HG03095 (cell line): ENCODE measurements at regions not wholly inside any gene's neighbourhood (a gene's known extent, or its start where the extent isn't known, plus 50 kb on each side); places are given as distances from the start of the nearest gene placed in this dataset.

Experiments
- ATAC-seq: cut with Tn5 transposase; IDR thresholded peaks from one replicate; pipeline ENCODE4 v1.9.1; 2021; ENCODE audit warnings: moderate library complexity; ENCODE audit not compliant: unreplicated experiment

- ATAC-seq = no peak
These were observed 344.1 kb downstream of the PCDH10 start for GRCh38 chr4:133493241-133493640.

DNA sequence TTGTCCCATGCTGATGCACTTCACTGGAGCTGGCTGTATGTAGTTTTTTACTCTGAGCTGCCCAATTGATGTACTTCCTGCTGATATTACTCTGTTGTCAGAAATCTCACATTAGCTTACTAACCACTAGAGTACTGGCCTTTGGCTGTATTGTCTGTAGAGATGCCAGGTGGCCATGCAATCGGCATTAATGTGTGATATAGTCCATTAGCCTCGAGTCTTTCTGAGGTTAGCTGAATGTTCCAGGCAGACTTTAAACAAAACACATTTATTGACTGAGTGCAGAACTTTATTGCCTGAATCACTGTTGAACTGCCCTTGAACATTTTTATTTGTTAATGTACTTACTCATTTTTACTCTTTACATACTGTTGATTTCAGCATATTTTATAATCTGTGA lies 335.2 kb downstream of the PCDH10 start:
- no peak for ATAC-seq

GRCh38 chr4:133483600-133484246 lies 334.6 kb downstream of the PCDH10 start:
- ATAC-seq = no peak

DNA sequence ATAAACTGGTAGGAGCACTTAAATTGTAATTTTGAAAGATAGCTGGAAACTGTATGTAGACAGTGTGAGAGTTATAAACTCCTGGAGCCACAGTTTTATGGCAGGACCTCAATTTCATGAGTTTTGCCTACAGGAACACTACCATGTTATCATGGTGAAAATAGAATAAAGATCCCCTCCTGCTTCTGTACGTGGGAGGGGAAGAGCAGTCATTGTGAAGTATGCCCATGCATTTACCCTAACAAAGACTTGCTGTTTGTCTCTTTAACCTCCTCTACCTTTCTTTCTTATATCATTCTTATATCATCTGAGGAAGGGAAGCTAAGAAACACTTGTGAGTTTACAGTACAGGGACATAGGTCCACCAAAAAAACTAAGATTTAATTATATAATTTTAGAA lies 327.0 kb downstream of the PCDH10 start:
- ATAC-seq = no peak

- no peak for ATAC-seq
These were observed 325.4 kb downstream of the PCDH10 start for GRCh38 chr4:133474501-133474900.

GRCh38 chr4:133472244-133472643 lies 323.1 kb downstream of the PCDH10 start:
- ATAC-seq = no peak

DNA sequence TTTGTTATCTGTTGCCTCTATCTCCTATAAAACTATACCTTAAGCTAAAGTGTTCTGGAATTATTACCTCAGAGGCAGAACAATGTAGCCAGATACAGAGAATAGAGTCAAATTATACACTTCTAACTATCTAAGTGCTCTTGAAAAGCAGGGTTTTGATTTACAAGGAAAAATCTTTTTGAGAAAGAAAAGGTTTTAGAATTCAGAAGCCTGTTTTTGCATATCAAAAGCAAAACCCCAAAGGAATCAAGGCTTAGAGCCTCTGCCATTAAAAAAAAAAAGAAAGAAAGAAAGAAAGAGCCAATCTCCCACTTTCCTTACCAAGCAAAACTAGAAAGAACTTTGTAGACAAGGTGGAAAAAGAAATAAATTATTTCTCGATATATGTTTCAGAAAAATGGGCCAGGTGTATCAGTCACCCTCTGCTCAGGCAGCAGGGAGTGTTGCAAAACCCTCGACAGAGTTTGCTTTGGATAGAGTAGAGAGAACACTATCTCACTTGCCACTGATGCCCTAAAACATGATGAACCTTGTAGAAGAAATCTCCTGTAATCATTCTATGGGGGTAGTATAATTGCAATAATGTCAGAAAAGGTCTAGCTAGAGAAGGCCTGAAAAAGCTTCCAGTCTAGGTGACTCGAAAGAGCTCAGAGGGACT lies 318.3 kb downstream of the PCDH10 start:
- ATAC-seq = no peak

GRCh38 chr4:133465022-133465421 lies 315.9 kb downstream of the PCDH10 start:
- ATAC-seq = no peak

- no peak for ATAC-seq
These were observed 315.2 kb downstream of the PCDH10 start for GRCh38 chr4:133464311-133464710.

DNA sequence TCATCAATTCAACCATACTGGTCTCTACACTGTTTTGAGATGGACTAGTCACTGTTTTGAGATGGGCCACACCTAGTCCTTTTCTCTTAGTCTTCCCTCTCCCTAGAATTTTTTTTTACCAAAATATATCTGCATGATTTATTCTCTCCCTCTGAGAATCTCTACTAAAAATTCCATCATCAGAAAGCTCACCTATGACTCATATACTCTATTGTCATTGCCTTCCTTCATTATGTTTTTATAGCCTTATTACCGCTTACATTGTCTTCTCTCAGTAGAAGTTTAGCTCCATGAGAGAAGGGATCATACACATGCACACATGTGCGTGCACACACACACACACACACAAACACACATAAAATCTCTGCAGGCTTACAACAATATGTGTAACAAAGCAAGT lies 303.6 kb downstream of the PCDH10 start:
- ATAC-seq = no peak

DNA sequence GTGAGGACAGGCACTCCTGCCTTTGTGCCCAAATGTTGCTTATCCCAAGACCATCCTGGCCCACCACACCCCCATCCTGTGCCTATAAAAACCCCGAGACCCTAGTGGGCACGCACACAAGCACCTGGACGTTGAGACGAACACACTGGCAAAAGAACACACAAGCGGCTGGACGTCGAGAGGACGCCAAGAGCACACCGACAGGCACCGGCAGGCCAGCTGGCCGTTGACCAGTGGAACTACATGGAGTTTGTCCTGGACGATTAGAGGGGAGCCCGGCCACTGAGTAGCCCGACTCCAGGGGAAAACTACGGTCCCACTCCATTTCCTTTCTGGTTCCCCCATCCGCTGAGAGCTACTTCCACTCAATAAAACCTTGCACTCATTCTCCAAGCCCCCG lies 301.7 kb downstream of the PCDH10 start:
- ATAC-seq = no peak

DNA sequence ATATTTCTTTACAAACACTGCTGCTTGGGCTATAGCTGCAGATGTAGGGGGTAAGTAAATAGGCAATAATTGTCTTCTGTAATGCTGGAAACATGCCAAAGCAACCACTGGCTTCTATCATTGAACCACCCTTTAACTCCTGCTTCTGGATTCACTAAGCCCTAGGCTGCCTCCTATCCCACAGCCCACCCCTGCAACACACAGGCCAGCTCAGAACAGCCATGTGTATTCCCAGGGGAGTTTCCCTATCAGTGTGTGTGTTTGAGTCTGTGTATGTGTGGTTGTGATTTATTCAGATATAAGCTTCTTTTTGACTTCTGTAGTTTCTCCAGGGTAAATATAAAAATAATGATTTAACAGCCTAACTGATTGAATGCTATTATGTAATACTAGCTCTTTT lies 291.3 kb downstream of the PCDH10 start:
- ATAC-seq = no peak

DNA sequence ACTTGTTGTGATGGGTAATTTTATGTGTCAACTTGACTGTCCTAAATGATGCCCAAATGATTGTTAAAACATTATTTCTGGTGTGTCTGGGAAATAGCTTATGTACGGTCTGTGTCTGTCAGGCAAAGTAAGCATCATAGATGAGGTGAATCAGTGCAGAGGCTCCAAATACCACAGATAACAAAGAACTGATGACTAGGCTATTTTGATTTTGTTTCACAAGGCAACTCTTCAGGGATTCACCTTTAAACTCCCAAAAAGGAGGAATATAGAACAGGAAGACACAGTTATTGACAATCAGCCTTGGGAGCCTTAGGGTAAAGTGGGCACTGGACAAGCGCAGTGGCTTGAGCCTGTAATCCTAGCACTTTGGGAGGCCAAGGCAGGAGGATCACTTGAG lies 290.7 kb downstream of the PCDH10 start:
- ATAC-seq = no peak

- ATAC-seq = no peak
These were observed 275.5 kb downstream of the PCDH10 start for GRCh38 chr4:133424605-133425004.

- ATAC-seq = no peak
These were observed 254.8 kb downstream of the PCDH10 start for GRCh38 chr4:133403913-133404312.

- ATAC-seq = no peak
These were observed 253.5 kb downstream of the PCDH10 start for GRCh38 chr4:133402616-133403015.

DNA sequence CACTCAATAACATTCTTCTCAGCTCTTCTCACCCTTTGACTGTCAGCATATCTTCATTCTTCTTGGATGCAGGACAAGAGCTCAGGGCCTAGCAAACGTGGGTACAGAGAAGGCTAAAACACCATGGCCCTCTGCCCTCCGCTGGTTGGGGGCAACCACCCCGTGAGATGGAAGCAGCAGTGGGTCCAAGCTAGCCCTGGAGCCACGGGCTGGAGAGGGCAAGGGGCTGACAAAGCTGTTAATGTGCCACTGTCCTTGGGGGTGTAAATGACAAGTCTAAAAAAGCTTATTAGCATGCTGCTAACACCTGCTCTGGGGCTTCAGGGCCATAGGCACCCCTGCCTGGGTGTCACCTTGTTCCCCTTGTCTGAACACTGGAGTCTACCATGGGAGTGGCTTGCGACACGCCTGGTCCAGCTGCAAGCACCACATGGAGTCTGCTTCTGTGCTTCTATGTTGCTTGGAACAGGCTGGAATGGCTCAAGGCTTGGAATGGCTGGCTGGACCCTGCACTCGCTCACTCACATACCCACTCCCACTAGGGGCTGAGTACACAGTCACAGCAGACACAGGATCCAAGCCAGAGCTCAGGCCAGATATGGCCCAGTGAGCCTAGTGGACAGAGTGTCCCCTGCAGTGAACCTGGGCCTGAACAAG lies 246.0 kb downstream of the PCDH10 start:
- ATAC-seq = no peak

DNA sequence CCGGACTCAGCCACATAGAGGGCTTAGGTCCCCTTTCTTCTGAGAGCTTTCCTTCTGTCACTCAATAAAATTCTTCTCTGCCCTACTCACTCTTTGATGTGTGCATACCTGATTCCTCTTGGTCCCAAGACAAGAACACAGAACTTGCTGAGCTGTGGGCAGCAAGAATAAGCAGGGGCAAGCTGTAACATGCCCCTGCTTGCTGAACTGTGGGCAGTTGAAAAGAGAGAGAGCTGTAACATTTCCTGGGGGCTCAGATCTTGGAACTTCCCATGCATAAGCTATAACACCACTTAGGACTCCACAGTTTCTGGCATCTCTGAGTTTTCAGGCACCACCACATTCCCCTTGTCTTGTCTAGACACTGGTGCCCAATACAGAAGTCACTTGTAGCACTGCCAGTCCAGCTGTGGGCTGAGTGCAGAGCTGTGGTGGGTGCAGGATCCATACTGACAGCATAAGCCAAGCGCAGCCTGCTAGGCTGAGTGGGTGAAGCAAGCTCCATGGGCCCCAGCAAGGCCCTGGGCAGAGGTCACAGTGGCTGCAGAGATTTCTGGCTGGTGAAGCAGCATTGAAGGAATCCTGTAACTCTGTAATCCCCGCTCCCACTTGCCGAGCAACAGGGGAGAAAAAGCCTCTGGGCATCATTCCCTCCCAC lies 241.2 kb downstream of the PCDH10 start:
- ATAC-seq = no peak

DNA sequence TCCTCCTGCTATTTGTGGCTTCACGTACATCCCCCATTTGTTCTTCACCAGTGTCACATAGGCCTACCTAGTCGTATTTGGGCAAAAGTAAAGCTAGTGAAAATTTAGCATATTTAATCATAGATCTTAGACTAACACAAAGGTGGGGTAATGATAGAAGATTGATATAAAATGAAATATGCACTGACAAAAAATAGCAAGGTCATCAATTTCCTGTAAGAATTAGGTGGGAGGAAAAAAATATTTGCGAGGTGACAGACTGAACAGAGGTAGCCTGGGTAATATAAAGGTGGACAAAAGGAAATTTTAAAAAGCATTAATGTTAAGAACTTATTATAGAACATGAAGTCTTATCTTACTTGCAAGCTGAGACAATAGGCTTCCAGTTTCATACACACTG lies 239.9 kb downstream of the PCDH10 start:
- no peak for ATAC-seq

DNA sequence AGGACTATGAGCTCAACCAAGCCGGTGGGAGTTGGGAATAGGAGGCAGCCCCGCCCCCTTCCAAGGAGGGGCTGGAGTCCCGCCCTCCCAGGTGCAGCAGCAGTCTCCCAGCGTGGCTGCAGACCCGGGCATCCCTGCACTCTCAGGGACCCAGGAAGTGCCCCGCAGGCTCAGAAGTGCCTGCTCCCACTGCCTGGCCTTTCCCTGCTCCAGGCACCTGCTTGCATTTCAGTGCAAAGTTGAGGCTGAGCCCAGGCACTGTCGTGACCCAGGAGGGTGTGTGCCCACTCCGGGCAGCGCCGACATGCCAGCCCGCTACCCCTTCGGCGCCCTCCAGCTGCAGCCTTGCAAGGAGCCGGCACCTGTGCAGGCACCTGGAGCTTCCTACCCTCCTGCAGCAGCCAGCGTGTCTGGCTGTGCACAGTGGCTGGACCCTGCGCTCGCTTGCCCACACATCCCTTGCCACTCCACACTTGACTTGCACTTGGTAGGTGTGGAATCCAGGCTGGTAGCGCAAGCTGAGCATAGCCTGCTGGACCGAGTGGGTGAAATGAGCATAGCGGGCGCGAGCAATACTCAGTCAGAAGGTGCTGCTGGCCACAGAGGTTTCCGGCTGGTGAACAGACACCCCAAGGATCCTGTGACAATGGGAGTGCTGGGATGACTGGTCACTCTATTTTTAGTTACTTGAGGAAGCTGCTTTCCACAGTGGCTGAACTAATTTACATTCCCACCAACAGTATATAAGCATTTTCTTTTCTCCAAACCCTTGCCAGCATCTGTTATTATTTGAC lies 236.3 kb downstream of the PCDH10 start:
- no peak for ATAC-seq
